KMS-11 (cell line): ENCODE measurements at regions not wholly inside any gene's neighbourhood (a gene's known extent, or its start where the extent isn't known, plus 50 kb on each side); places are given as distances from the start of the nearest gene placed in this dataset.

Source experiments
- H2AFZ ChIP-seq: fragments of 200-600 bp; sonication (generic); 2 replicates; pipeline ENCODE4 v1.6.1; 2016; ENCODE audit warnings: antibody characterized with exemption, mixed run types, low read depth
- H3K27ac ChIP-seq: fragments of 200-600 bp; sonication (generic); 2 replicates; pipeline ENCODE4 v1.6.1; 2016; ENCODE audit warnings: mild to moderate bottlenecking, mixed run types
- H3K27me3 ChIP-seq: fragments of 200-600 bp; sonication (generic); 2 replicates; pipeline ENCODE4 v1.6.1; 2017; ENCODE audit warnings: mild to moderate bottlenecking, low read depth, mixed run types, moderate library complexity; ENCODE audit not compliant: insufficient read depth
- H3K36me3 ChIP-seq: fragments of 200-600 bp; sonication (generic); 2 replicates; pipeline ENCODE4 v1.6.1; 2017; ENCODE audit warnings: mild to moderate bottlenecking, mixed run types; ENCODE audit not compliant: insufficient read depth
- H3K4me1 ChIP-seq: fragments of 200-600 bp; sonication (generic); 2 replicates; pipeline ENCODE4 v1.6.1; 2016; ENCODE audit warnings: mild to moderate bottlenecking, low read depth, mixed run types; ENCODE audit not compliant: poor library complexity, severe bottlenecking
- H3K4me2 ChIP-seq: fragments of 200-600 bp; sonication (generic); 2 replicates; pipeline ENCODE4 v1.7.0; 2016; ENCODE audit warnings: mild to moderate bottlenecking, mixed run types
- H3K4me3 ChIP-seq: fragments of 200-600 bp; sonication (generic); IDR thresholded peaks from 2 replicates; pipeline ENCODE4 v1.6.1; 2017; ENCODE audit warnings: low read depth, low read length, mixed read lengths; ENCODE audit not compliant: insufficient read depth
- H3K79me2 ChIP-seq: fragments of 200-600 bp; sonication (generic); 2 replicates; pipeline ENCODE4 v1.6.1; 2016; ENCODE audit warnings: low read depth, mixed run types; ENCODE audit not compliant: insufficient read depth
- H3K9ac ChIP-seq: fragments of 200-600 bp; sonication (generic); 2 replicates; pipeline ENCODE4 v1.6.1; 2016; ENCODE audit warnings: mild to moderate bottlenecking, mixed run types
- H4K20me1 ChIP-seq: fragments of 200-600 bp; sonication (generic); 2 replicates; pipeline ENCODE4 v1.6.1; 2016; ENCODE audit warnings: mild to moderate bottlenecking, mixed run types; ENCODE audit not compliant: insufficient read depth
- CTCF ChIP-seq: fragments of 200-600 bp; sonication (generic); conservative IDR thresholded peaks from 2 replicates; pipeline ENCODE4 v1.6.1; 2017; ENCODE audit warnings: low read depth, mild to moderate bottlenecking, antibody characterized with exemption, low read length, moderate library complexity, mixed read lengths

DNA sequence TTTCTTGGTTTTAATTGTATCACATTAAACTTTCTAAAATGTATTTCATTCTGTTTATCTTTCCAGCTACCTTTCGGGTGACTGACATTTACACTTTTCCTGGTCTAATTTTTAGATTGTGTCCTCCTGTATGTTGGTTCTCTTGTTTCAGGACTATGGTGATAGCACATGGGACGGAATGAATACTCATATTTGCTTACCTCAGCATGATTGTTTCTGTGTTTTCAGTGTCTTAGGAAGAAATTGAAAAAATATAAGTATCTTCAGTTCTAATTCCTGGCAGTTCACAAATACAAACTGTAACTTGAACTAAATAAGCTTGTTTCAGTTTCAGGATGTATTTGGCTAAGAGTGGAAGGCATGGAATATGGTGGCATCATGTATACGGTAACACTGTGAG, 80.1 kb upstream of the ROBO1 start:
- Histone ChIP-seq H2AFZ (no peak overlapping the region), H3K36me3 (no peaks in the 10 kb centered on the region), H3K27ac (no peak overlapping the region), H3K9ac (no peak overlapping the region), H3K79me2 (no peaks in the 10 kb centered on the region), H3K27me3 (no peaks in the 10 kb centered on the region), H3K4me2 (no peak overlapping the region), H4K20me1 (no peaks in the 10 kb centered on the region), H3K4me3 (no peak overlapping the region), H3K4me1 (no peaks in the 10 kb centered on the region)
- no peak for TF ChIP-seq CTCF

DNA sequence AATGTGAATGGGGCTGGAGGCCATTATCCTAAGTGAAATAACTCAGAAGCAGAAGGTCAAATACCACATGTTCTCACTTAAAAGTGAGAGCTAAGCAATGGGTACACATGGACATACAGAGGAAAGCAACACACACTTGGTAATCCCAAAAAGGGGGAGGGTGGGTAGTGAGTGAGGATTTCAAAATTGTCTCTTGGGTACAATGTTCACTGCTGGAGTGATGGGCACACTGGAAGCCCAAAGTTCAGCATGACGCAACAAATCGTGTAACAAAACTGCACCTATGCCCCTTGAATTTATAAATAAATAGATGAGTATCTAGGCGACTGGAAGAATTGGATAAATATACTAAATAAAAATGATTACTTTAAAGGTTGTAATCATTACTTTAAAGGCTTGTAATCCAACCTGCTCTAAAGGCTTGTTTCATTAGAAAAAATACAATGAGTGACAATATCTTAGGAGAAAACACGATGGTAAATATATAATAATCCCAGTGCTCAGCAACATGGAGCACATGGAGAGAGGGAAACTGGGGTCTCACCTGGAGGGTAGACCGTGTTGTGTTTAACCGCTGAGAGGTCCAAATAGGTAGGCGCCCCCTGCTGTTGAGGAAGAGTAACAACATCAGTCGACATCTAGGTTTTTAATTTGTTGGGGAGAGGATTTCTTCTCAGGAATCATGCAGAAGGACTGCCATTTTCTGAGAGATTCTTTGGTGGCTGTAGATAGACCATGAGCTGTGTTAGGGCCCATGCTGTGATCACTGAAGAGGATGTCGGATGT, 78.5 kb upstream of the ROBO1 start:
- H3K36me3 ChIP-seq = no peaks in the 10 kb centered on the region
- H4K20me1 ChIP-seq = no peaks in the 10 kb centered on the region
- H3K9ac ChIP-seq = no peak overlapping the region
- H3K79me2 ChIP-seq = no peaks in the 10 kb centered on the region
- no peak overlapping the region for H3K4me3 ChIP-seq
- H3K27ac ChIP-seq = no peak overlapping the region
- H2AFZ ChIP-seq = no peak overlapping the region
- H3K4me2 ChIP-seq = no peak overlapping the region
- H3K4me1 ChIP-seq = no peaks in the 10 kb centered on the region
- no peaks in the 10 kb centered on the region for H3K27me3 ChIP-seq
- peak; percentile 55; the same call in 1 of the 2 replicates for TF ChIP-seq CTCF

- no peaks in the 10 kb centered on the region for H3K27me3 ChIP-seq
- H3K4me2 ChIP-seq = no peak overlapping the region
- H2AFZ ChIP-seq = no peak overlapping the region
- no peak overlapping the region for H3K27ac ChIP-seq
- no peak for TF ChIP-seq CTCF
- no peaks in the 10 kb centered on the region for H3K79me2 ChIP-seq
- no peak overlapping the region for H3K9ac ChIP-seq
- H3K4me1 ChIP-seq = no peaks in the 10 kb centered on the region
- H3K4me3 ChIP-seq = no peak overlapping the region
- H4K20me1 ChIP-seq = no peaks in the 10 kb centered on the region
- no peaks in the 10 kb centered on the region for H3K36me3 ChIP-seq
These were observed 77.7 kb upstream of the ROBO1 start for GRCh38 chr3:79845546-79845945.

DNA sequence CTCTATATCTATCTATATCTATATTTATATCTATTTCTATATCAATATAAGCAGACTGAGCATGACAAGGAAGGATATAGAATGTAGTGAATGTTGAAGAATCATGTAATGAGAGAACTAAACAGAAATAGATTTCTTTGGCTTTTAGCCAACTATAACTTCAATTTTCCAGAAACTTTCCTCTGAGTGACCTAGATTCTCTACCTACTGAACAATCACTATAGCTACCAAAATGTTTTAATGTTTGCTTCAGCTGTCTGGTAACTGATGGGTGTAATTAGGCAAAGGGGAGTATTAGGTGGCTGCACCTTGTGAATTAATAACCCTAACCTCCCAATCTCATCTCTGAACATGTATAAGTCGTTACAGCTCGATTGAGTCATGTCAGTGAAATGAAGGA, 76.4 kb upstream of the ROBO1 start:
- Histone ChIP-seq H3K4me3 (no peak overlapping the region), H2AFZ (no peak overlapping the region), H3K9ac (no peak overlapping the region), H4K20me1 (no peaks in the 10 kb centered on the region), H3K27me3 (no peaks in the 10 kb centered on the region), H3K4me2 (no peak overlapping the region), H3K79me2 (no peaks in the 10 kb centered on the region), H3K36me3 (no peaks in the 10 kb centered on the region), H3K27ac (no peak overlapping the region), H3K4me1 (no peaks in the 10 kb centered on the region)
- no peak for TF ChIP-seq CTCF
